ENCODE measurements at regions not wholly inside any gene's neighbourhood (a gene's known extent, or its start where the extent isn't known, plus 50 kb on each side); places are given as distances from the start of the nearest gene placed in this dataset.

DNA sequence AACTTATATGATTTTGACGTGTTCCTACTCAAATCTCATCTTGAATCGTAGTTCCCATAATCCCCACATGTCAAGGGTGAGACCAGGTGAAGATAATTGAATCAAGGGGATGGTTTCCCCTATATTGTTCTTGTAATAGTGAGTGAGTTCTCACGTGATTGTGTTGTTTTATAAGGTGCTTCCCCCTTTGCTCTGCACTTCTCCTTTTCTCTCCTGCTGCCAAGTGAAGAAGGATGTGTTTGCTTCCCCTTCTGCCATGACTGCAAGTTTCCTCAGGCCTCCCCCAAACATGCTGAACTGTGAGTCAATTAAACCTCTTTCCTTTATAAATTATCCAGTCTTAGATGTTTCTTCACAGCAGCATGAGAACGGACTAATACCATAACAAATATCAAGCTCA is 83.2 kb downstream of the MANEA start:
- no peak overlapping the region for H3K4me3 ChIP-seq (ENCODE audit: low read depth, low read length)
- TF ChIP-seq, protein P1, sequence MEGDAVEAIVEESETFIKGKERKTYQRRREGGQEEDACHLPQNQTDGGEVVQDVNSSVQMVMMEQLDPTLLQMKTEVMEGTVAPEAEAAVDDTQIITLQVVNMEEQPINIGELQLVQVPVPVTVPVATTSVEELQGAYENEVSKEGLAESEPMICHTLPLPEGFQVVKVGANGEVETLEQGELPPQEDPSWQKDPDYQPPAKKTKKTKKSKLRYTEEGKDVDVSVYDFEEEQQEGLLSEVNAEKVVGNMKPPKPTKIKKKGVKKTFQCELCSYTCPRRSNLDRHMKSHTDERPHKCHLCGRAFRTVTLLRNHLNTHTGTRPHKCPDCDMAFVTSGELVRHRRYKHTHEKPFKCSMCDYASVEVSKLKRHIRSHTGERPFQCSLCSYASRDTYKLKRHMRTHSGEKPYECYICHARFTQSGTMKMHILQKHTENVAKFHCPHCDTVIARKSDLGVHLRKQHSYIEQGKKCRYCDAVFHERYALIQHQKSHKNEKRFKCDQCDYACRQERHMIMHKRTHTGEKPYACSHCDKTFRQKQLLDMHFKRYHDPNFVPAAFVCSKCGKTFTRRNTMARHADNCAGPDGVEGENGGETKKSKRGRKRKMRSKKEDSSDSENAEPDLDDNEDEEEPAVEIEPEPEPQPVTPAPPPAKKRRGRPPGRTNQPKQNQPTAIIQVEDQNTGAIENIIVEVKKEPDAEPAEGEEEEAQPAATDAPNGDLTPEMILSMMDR (IDR thresholded peaks at IDR 0.05; ENCODE audit: low read depth, low read length, missing control alignments): no peak
- in situ Hi-C loops (cut with HindIII; ENCODE audit: low sequenced_read_pairs): no loop called here
- no peak for DNase-seq (ENCODE audit: low read depth)

DNA sequence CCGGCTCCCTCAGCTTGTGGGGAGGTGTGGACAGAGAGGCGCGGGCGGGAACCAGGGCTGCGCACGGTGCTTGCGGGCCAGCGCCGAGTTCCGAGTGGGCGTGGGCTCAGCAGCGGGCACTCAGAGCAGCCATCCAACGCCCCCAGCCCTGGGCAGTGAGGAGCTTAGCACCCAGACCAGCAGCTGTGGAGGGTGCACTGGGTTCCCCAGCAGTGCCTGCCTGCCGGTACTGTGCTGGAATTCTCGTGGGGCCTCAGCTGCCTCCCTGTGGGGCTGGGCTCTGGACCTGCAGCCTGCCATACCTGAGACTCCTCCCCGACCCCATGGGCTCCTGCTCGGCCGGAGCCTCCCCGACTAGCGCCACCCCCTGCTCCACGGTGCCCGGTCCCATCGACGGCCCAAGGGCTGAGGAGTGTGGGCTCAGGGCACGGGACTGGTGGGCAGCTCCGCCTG is 92.7 kb downstream of the MANEA start:
- DNase-seq (ENCODE audit: low read depth): no peak
- H3K4me3 ChIP-seq (ENCODE audit: low read depth, low read length): no peak overlapping the region
- in situ Hi-C loops (cut with HindIII; ENCODE audit: low sequenced_read_pairs): no loop called here
- TF ChIP-seq, protein P1 (IDR thresholded peaks at IDR 0.05; ENCODE audit: low read depth, low read length, missing control alignments): no peak

DNA sequence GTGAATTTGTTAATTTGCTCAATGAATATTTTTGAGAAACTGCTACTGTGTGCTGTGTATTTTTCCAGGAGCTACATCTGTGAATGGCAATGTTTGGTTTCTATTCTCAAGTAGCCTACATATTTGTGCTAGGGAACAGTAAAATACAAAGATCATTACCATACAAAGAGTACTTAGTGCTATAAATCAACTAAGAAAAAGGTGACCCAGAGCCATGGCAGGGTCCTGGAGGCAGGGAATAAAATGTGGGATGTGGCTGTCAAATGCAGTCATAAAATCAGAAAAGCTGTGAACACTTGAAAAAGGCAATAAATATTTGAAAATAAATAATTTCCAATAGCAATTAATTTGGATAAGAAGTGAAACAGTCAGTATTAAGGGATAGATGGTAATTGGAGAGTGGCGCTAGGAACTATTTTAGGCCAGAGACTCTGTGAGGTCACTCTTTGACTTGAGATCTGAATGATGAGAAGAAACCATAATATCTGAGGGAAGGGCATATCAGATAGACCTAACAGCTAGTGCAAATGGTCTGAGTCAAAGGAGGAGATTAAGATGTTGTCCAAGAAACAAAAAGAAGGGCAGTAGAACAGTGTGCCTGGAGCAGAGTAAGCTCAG is 98.8 kb downstream of the MANEA start:
- in situ Hi-C loops (cut with HindIII; ENCODE audit: low sequenced_read_pairs): no loop called here
- TF ChIP-seq, protein P1 (IDR thresholded peaks at IDR 0.05; ENCODE audit: low read depth, low read length, missing control alignments): no peak
- no peak overlapping the region for H3K4me3 ChIP-seq (ENCODE audit: low read depth, low read length)
- DNase-seq (ENCODE audit: low read depth): no peak

DNA sequence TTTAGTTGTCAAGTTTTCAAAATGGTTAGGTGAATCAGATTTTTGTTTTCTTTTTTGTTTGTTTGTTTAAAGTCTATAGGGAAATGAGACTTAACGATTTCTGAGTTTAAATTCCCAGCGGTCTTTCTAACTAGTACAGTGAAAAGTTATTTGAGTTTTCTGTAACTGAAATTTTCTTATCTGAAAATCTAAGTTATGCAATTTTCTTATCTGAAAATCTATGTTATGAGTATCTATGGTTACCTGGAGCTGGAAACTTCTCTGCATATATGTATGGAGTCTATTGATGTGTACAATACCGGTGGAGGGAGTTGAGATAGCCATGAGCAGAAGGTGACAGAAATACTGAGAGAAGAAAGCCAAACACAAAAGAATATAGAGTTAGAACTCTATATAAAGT is 102.6 kb downstream of the MANEA start:
- no peak for DNase-seq (ENCODE audit: low read depth)
- in situ Hi-C loops (cut with HindIII; ENCODE audit: low sequenced_read_pairs): no loop called here
- TF ChIP-seq, protein P1 (IDR thresholded peaks at IDR 0.05; ENCODE audit: low read depth, low read length, missing control alignments): no peak
- no peak overlapping the region for H3K4me3 ChIP-seq (ENCODE audit: low read depth, low read length)

DNA sequence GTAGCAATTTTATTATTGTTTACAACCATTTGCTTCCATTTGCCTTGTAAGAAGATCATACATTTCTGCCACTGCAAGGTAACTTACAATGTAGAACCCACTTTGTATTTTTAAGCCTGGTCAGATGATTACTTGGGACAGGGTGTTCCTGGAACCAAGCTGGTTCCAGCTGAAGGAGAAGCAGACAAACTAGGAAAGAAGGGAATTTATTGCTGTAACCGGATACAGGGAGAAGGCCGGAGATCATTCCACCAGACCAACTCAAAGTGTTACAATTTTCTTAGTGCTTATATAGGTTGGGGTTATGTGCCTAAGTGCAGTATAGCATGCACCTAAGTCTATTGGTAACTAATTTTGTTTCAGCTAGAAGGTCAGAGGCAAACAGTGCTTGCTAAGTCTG is 104.4 kb downstream of the MANEA start:
- in situ Hi-C loops (cut with HindIII; ENCODE audit: low sequenced_read_pairs): no loop called here
- DNase-seq (ENCODE audit: low read depth): no peak
- TF ChIP-seq, protein P1 (IDR thresholded peaks at IDR 0.05; ENCODE audit: low read depth, low read length, missing control alignments): no peak
- no peak overlapping the region for H3K4me3 ChIP-seq (ENCODE audit: low read depth, low read length)

DNA sequence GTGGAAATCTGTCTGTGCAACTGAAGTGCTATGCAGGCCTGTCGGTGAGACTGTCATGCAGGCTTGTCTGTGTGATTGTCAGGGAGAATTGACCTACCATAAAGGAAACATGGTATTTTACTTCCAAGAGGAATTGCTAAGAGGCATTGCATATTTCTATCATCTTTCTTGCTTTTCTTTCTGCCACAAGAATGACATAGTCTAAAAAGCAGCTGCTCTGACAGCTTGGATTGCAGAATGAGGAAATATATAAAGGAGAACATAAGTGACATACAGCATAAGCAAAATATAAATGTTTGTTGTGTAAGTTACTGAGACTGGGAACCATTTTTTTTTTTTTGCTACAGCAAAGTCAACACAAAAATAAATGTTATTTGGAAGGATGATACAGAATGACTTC is 105.1 kb downstream of the MANEA start:
- in situ Hi-C loops (cut with HindIII; ENCODE audit: low sequenced_read_pairs): no loop called here
- TF ChIP-seq, protein P1 (IDR thresholded peaks at IDR 0.05; ENCODE audit: low read depth, low read length, missing control alignments): no peak
- H3K4me3 ChIP-seq (ENCODE audit: low read depth, low read length): no peak overlapping the region
- no peak for DNase-seq (ENCODE audit: low read depth)

Measured in astrocyte of the cerebellum (primary cell).